Neural progenitor cell (in vitro differentiated cells): ENCODE measurements at regions not wholly inside any gene's neighbourhood (a gene's known extent, or its start where the extent isn't known, plus 50 kb on each side); places are given as distances from the start of the nearest gene placed in this dataset.

ENCODE experiments used
- EZH2 ChIP-seq: fragments of 200-600 bp; sonication (generic); IDR thresholded peaks from 2 replicates; pipeline ENCODE4 v1.6.1; 2017; ENCODE audit warnings: antibody characterized with exemption, mild to moderate bottlenecking, moderate library complexity
- EZH2phosphoT487 ChIP-seq: fragments of 200-600 bp; sonication (generic); IDR thresholded peaks from 2 replicates; pipeline ENCODE4 v1.6.1; 2017; ENCODE audit warnings: antibody characterized with exemption
- TF ChIP-seq, protein P1 (sequence below): fragments of 200-600 bp; sonication (generic); IDR thresholded peaks from 2 replicates; pipeline ENCODE4 v1.5.1; 2017; ENCODE audit warnings: antibody characterized with exemption, mild to moderate bottlenecking

DNA sequence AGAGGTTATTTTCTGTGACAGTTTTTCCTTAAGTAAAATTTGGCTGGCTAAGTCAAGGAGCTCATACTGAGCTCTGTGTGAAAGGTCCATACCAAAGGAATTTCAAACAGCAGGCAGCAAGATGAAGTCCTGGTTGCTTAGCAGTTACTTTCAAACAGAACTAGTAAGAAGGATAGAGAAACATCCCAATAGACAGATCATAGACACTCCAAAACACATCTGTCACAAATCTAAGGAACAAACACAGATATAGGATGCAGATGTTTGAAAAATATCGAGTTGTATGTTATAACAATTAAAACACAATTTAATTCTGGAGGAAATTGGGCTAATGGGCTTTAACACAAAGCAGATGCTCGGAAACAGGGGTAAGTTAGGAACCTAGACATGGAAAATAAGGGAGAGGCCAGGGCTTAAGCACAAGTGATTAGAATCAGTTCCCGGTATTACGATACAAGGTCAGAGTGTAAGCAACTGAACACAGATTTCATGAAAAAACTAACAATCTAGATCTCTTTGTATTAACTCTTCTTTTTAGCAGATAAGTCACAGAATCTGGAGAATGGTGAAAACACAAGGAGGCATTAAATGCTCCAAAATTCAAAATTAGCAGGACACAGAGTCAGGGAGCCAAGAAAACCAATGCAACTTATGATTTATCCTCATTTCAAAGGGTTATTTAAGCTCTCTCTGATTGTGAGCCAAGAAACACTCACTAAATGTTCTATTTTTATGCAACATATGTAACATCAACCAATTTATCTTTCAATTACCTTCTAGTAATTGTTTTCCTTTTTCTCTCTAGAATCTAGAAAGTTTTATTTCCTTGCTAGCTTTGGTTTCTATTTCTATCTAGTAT is 1992.9 kb upstream of the PCDH20 start:
- TF ChIP-seq, protein P1, sequence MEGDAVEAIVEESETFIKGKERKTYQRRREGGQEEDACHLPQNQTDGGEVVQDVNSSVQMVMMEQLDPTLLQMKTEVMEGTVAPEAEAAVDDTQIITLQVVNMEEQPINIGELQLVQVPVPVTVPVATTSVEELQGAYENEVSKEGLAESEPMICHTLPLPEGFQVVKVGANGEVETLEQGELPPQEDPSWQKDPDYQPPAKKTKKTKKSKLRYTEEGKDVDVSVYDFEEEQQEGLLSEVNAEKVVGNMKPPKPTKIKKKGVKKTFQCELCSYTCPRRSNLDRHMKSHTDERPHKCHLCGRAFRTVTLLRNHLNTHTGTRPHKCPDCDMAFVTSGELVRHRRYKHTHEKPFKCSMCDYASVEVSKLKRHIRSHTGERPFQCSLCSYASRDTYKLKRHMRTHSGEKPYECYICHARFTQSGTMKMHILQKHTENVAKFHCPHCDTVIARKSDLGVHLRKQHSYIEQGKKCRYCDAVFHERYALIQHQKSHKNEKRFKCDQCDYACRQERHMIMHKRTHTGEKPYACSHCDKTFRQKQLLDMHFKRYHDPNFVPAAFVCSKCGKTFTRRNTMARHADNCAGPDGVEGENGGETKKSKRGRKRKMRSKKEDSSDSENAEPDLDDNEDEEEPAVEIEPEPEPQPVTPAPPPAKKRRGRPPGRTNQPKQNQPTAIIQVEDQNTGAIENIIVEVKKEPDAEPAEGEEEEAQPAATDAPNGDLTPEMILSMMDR = no peak
- TF ChIP-seq EZH2phosphoT487 = no peak
- no peak for TF ChIP-seq EZH2
